ENCODE measurements at regions not wholly inside any gene's neighbourhood (a gene's known extent, or its start where the extent isn't known, plus 50 kb on each side); places are given as distances from the start of the nearest gene placed in this dataset.

DNA sequence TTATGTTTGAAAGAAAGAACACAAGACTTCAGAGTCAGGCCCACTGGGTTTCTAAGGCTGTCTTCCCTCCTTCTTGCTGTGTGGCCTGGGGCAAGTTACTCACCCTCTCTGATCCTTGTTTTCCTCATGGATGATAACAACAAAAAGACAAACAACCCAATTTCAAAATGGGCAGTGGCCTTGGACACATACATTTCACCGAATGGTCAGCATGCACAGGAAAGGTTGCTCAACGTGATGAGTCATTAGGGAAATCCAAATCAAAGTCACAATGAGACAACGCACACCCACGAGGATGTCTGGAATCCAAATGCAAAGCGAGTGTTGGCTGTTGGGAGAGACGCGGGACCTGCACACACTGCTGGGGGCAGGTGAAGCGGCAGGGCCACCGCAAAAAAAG lies 50.8 kb upstream of the PPP2R2C start:
- TF ChIP-seq, protein P1, sequence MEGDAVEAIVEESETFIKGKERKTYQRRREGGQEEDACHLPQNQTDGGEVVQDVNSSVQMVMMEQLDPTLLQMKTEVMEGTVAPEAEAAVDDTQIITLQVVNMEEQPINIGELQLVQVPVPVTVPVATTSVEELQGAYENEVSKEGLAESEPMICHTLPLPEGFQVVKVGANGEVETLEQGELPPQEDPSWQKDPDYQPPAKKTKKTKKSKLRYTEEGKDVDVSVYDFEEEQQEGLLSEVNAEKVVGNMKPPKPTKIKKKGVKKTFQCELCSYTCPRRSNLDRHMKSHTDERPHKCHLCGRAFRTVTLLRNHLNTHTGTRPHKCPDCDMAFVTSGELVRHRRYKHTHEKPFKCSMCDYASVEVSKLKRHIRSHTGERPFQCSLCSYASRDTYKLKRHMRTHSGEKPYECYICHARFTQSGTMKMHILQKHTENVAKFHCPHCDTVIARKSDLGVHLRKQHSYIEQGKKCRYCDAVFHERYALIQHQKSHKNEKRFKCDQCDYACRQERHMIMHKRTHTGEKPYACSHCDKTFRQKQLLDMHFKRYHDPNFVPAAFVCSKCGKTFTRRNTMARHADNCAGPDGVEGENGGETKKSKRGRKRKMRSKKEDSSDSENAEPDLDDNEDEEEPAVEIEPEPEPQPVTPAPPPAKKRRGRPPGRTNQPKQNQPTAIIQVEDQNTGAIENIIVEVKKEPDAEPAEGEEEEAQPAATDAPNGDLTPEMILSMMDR (IDR thresholded peaks at IDR 0.05; ENCODE audit: insufficient read depth, low read depth, low read length), result no peak
- Histone ChIP-seq H3K36me3 (ENCODE audit: control insufficient read depth, insufficient read depth, low read length) (no peaks in the 10 kb centered on the region), H3K4me3 (ENCODE audit: low read depth, low read length) (no peak overlapping the region), H3K27me3 (ENCODE audit: control insufficient read depth, insufficient read depth, low read length) (peaks cover 2% of the 10 kb centered on the region)
- CTCF ChIA-PET, result no interaction called here
- POLR2A ChIA-PET, result no interaction called here
- no peak for DNase-seq (ENCODE audit: low read depth)

DNA sequence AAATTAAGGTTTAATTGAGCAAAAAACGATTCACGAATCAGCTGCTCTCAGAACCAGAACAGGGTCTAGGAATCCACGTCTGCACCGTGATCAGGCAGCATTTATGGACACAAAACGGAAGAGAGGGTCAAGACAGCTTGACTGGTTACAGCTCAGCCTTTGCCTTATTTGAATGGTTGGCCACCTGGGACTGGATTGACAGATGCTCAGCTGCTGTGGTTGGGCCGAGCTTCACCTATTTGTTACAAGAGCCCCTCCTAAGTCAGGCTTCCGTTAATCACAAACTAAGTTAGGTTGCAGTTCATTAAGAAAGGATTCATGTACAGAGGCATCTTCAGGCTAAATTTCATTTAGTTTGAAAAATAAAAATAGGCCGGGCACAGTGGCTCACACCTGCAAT lies 50.6 kb upstream of the MAN2B2 start:
- no peak for DNase-seq (ENCODE audit: low read depth)
- TF ChIP-seq, protein P1 (IDR thresholded peaks at IDR 0.05; ENCODE audit: insufficient read depth, low read depth, low read length), result no peak
- Histone ChIP-seq H3K36me3 (ENCODE audit: control insufficient read depth, insufficient read depth, low read length) (no peaks in the 10 kb centered on the region), H3K4me3 (ENCODE audit: low read depth, low read length) (no peak overlapping the region), H3K27me3 (ENCODE audit: control insufficient read depth, insufficient read depth, low read length) (peaks cover 2% of the 10 kb centered on the region)
- CTCF ChIA-PET, result interaction anchor here (1.1 kb wide), 1 partner anchor 22 kb away, joined by 3 read pairs; no protein-coding TSS in a partner anchor
- POLR2A ChIA-PET, result no interaction called here
